ENCODE measurements at regions not wholly inside any gene's neighbourhood (a gene's known extent, or its start where the extent isn't known, plus 50 kb on each side); places are given as distances from the start of the nearest gene placed in this dataset.

DNA sequence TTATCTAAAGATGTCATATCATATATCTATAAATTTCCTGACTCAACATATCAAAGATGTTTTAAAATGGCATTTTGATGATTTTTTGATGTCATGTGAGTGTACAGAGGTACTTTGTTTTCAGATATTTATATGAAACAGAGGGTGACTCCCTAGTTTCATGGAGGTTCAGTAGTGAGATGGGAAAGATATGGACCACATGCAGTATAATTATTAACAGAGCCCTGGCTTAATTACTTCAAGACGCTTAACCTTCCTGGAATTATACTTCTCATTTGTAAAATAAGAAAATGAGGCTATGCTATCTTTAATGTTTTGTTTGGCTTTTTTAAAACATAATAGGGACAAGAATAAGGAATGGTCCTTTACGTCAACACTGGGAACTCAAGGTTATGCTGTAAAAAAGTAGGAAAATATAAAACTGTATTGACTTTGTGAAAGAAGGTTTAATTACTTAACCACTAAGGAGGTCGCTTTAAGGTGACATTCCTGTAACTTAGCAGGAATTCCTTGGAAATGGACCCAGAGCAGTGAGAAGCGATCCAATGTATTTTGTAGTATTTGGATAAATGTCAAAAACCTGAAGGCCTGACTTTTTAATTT, 821.0 kb upstream of the IGFBP3 start:
- Histone ChIP-seq H3K4me1 (ENCODE audit: control insufficient read depth in 2 of 2, insufficient read depth in 2 of 2, low read length in 1 of 2) (no peaks in the 10 kb centered on the region), H3K4me3 (ENCODE audit: low read depth in 1 of 2, low read length in 2 of 2) (no peak overlapping the region), H3K36me3 (ENCODE audit: control insufficient read depth in 2 of 2, insufficient read depth in 2 of 2, low read length in 1 of 2) (no peaks in the 10 kb centered on the region), H3K9me3 (ENCODE audit: control insufficient read depth in 2 of 2, insufficient read depth in 1 of 2, low read depth in 1 of 2, low read length in 1 of 2) (no peaks in the 10 kb centered on the region), H3K27ac (ENCODE audit: low read depth in 2 of 2, low read length in 1 of 2) (no peak overlapping the region), H3K27me3 (ENCODE audit: control insufficient read depth in 1 of 2, insufficient read depth in 2 of 2, low read length in 2 of 2) (no peaks in the 10 kb centered on the region)
- WGBS, 2 donors, result 77 to 85% methylated on average over 4 of the region's 4 CpGs

DNA sequence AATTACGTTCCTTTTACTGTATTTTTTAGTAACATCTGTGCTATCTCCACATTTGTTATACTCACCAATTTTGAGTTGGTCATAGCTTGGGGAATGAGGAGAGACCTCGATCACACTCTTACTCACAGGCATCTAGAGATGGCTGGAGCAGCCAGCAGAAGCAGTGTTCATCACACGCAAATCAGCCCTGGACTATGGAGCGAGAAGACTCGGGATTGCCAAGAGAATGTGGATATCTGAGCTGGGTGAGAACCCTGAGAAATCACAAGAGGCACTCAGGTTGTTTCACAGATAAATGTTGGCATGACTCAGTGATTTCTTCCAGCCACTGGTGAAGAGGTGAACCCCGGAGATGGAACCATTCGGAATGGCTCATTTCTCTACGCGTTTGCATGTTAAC, 820.1 kb upstream of the IGFBP3 start:
- Histone ChIP-seq H3K27ac (ENCODE audit: low read depth in 2 of 2, low read length in 1 of 2) (no peak overlapping the region), H3K4me3 (ENCODE audit: low read depth in 1 of 2, low read length in 2 of 2) (no peak overlapping the region), H3K9me3 (ENCODE audit: control insufficient read depth in 2 of 2, insufficient read depth in 1 of 2, low read depth in 1 of 2, low read length in 1 of 2) (no peaks in the 10 kb centered on the region), H3K4me1 (ENCODE audit: control insufficient read depth in 2 of 2, insufficient read depth in 2 of 2, low read length in 1 of 2) (no peaks in the 10 kb centered on the region), H3K27me3 (ENCODE audit: control insufficient read depth in 1 of 2, insufficient read depth in 2 of 2, low read length in 2 of 2) (no peaks in the 10 kb centered on the region), H3K36me3 (ENCODE audit: control insufficient read depth in 2 of 2, insufficient read depth in 2 of 2, low read length in 1 of 2) (no peaks in the 10 kb centered on the region)
- 93 to 94% methylated on average over 9 of the region's 9 CpGs for WGBS, 2 donors

DNA sequence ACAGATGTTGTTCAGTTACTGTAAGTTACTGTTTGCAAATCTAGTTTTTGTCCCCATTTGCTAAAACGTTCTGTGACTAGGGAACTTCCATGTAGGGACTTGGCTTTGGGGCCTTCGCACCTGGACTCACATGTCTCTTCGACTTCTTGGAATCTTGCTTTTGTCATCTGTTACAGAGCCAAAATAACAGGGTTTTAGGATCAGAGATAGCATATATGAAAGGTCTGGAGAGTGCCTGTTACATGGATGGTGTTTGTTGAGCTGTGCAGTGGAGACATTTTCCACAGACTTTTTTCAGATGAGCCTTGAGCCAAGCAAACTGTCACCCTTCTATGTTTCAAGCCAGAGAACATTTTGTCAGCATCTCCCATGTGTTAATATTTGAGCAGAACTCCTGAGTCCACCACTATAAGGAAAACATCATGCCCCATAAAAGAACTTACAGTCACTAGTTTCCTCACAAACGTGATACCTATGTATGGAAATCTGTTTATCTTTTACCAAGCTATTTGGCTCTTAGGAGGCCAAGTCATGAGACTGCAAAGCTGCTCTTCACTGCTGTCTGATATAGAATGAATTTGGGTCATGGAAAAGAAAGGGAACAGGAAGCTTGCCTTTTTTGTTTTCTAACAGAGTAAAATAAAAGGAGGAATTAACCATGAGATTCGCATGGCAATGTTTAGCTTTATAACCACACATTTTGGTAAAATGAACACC, 818.6 kb upstream of the IGFBP3 start:
- Histone ChIP-seq H3K4me1 (ENCODE audit: control insufficient read depth in 2 of 2, insufficient read depth in 2 of 2, low read length in 1 of 2) (no peaks in the 10 kb centered on the region), H3K27me3 (ENCODE audit: control insufficient read depth in 1 of 2, insufficient read depth in 2 of 2, low read length in 2 of 2) (no peaks in the 10 kb centered on the region), H3K27ac (ENCODE audit: low read depth in 2 of 2, low read length in 1 of 2) (no peak overlapping the region), H3K9me3 (ENCODE audit: control insufficient read depth in 2 of 2, insufficient read depth in 1 of 2, low read depth in 1 of 2, low read length in 1 of 2) (no peaks in the 10 kb centered on the region), H3K36me3 (ENCODE audit: control insufficient read depth in 2 of 2, insufficient read depth in 2 of 2, low read length in 1 of 2) (no peaks in the 10 kb centered on the region), H3K4me3 (ENCODE audit: low read depth in 1 of 2, low read length in 2 of 2) (no peak overlapping the region)
- WGBS, 2 donors, result 67 to 68% methylated on average over 5 of the region's 5 CpGs

GRCh38 chr7:46738796-46739195, 817.7 kb upstream of the IGFBP3 start:
- no peak overlapping the region for H3K27ac ChIP-seq (ENCODE audit: low read depth in 2 of 2, low read length in 1 of 2)
- no peak overlapping the region for H3K4me3 ChIP-seq (ENCODE audit: low read depth in 1 of 2, low read length in 2 of 2)
- no peaks in the 10 kb centered on the region for H3K36me3 ChIP-seq (ENCODE audit: control insufficient read depth in 2 of 2, insufficient read depth in 2 of 2, low read length in 1 of 2)
- no peaks in the 10 kb centered on the region for H3K4me1 ChIP-seq (ENCODE audit: control insufficient read depth in 2 of 2, insufficient read depth in 2 of 2, low read length in 1 of 2)
- 81 to 82% methylated on average over 5 of the region's 5 CpGs for WGBS, 2 donors
- H3K9me3 ChIP-seq (ENCODE audit: control insufficient read depth in 2 of 2, insufficient read depth in 1 of 2, low read depth in 1 of 2, low read length in 1 of 2), result no peaks in the 10 kb centered on the region
- no peaks in the 10 kb centered on the region for H3K27me3 ChIP-seq (ENCODE audit: control insufficient read depth in 1 of 2, insufficient read depth in 2 of 2, low read length in 2 of 2)

GRCh38 chr7:46738165-46738564, 817.1 kb upstream of the IGFBP3 start:
- WGBS, 2 donors, result 96 to 97% methylated on average over 5 of the region's 5 CpGs

DNA sequence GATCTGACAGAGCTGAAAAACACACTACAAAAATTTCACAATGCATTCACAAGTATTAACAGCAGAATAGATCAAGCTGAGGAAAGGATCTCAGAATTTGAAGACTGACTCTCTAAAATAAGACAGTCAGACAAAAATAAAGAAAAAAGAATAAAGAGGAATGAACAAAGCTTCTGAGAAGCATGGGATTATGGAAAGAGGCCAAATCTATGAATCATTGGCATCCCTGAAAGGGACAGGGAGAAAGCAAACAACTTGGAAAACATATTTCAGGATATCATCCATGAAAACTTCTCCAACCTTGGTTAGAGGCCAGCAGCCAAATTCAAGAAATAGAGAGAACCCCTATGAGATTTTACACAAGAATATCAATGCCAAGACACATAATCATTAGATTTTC, 804.8 kb upstream of the IGFBP3 start:
- no peaks in the 10 kb centered on the region for H3K36me3 ChIP-seq (ENCODE audit: control insufficient read depth in 2 of 2, insufficient read depth in 2 of 2, low read length in 1 of 2)
- H3K4me3 ChIP-seq (ENCODE audit: low read depth in 1 of 2, low read length in 2 of 2), result no peak overlapping the region
- no peaks in the 10 kb centered on the region for H3K27me3 ChIP-seq (ENCODE audit: control insufficient read depth in 1 of 2, insufficient read depth in 2 of 2, low read length in 2 of 2)
- no peaks in the 10 kb centered on the region for H3K4me1 ChIP-seq (ENCODE audit: control insufficient read depth in 2 of 2, insufficient read depth in 2 of 2, low read length in 1 of 2)
- no peak overlapping the region for H3K27ac ChIP-seq (ENCODE audit: low read depth in 2 of 2, low read length in 1 of 2)
- H3K9me3 ChIP-seq (ENCODE audit: control insufficient read depth in 2 of 2, insufficient read depth in 1 of 2, low read depth in 1 of 2, low read length in 1 of 2), result no peaks in the 10 kb centered on the region

More at GRCh38 chr7:46738165-46738564, 817.1 kb upstream of the IGFBP3 start:
- Histone ChIP-seq H3K4me1 (ENCODE audit: control insufficient read depth in 2 of 2, insufficient read depth in 2 of 2, low read length in 1 of 2) (no peaks in the 10 kb centered on the region), H3K9me3 (ENCODE audit: control insufficient read depth in 2 of 2, insufficient read depth in 1 of 2, low read depth in 1 of 2, low read length in 1 of 2) (no peaks in the 10 kb centered on the region), H3K36me3 (ENCODE audit: control insufficient read depth in 2 of 2, insufficient read depth in 2 of 2, low read length in 1 of 2) (no peaks in the 10 kb centered on the region), H3K4me3 (ENCODE audit: low read depth in 1 of 2, low read length in 2 of 2) (no peak overlapping the region), H3K27me3 (ENCODE audit: control insufficient read depth in 1 of 2, insufficient read depth in 2 of 2, low read length in 2 of 2) (no peaks in the 10 kb centered on the region), H3K27ac (ENCODE audit: low read depth in 2 of 2, low read length in 1 of 2) (no peak overlapping the region)

DNA sequence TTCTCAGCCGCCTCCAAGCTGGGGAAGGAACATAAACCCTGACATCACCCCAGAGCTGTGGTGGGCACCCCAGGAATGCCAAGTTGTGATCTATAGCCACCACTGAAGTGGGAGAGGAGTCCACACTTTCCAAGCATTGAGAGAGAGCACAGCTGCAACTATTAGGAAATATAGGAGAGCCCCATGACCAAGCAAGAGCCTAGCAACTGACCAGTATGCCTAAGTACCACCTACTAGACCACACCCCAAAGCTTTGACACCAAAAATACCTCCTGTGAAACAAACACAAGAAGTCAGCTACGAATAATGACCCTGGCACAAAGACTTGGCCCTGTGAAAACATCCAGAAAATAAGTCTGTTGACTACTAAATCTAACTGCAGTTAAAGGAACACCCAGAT, 804.1 kb upstream of the IGFBP3 start:
- WGBS, 2 donors, result 84% methylated on average over 2 of the region's 2 CpGs
- Histone ChIP-seq H3K9me3 (ENCODE audit: control insufficient read depth in 2 of 2, insufficient read depth in 1 of 2, low read depth in 1 of 2, low read length in 1 of 2) (no peaks in the 10 kb centered on the region), H3K4me3 (ENCODE audit: low read depth in 1 of 2, low read length in 2 of 2) (no peak overlapping the region), H3K36me3 (ENCODE audit: control insufficient read depth in 2 of 2, insufficient read depth in 2 of 2, low read length in 1 of 2) (no peaks in the 10 kb centered on the region), H3K4me1 (ENCODE audit: control insufficient read depth in 2 of 2, insufficient read depth in 2 of 2, low read length in 1 of 2) (no peaks in the 10 kb centered on the region), H3K27ac (ENCODE audit: low read depth in 2 of 2, low read length in 1 of 2) (no peak overlapping the region), H3K27me3 (ENCODE audit: control insufficient read depth in 1 of 2, insufficient read depth in 2 of 2, low read length in 2 of 2) (no peaks in the 10 kb centered on the region)

DNA sequence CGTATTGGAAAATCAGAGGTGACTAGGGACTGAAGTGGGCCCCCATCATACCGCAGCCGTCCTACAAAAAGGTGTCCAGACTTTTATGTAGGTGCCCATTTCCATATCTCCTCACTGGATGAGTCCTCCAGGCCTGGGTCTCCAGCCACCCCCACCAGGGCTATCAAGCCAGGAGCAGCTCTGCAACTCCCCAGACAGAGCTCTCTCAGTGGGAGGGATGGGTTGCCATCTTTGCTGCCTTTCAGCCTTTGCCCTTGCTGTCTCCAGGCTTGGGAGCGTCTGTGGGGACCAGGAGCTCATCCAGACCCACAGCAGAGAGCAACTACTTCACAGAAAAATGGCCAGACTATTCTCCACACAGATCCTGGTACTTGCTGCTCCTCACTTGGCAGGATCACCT, 802.7 kb upstream of the IGFBP3 start:
- 93 to 96% methylated on average over 4 of the region's 4 CpGs for WGBS, 2 donors
- Histone ChIP-seq H3K4me3 (ENCODE audit: low read depth in 1 of 2, low read length in 2 of 2) (no peak overlapping the region), H3K4me1 (ENCODE audit: control insufficient read depth in 2 of 2, insufficient read depth in 2 of 2, low read length in 1 of 2) (no peaks in the 10 kb centered on the region), H3K27ac (ENCODE audit: low read depth in 2 of 2, low read length in 1 of 2) (no peak overlapping the region), H3K27me3 (ENCODE audit: control insufficient read depth in 1 of 2, insufficient read depth in 2 of 2, low read length in 2 of 2) (no peaks in the 10 kb centered on the region), H3K36me3 (ENCODE audit: control insufficient read depth in 2 of 2, insufficient read depth in 2 of 2, low read length in 1 of 2) (no peaks in the 10 kb centered on the region), H3K9me3 (ENCODE audit: control insufficient read depth in 2 of 2, insufficient read depth in 1 of 2, low read depth in 1 of 2, low read length in 1 of 2) (no peaks in the 10 kb centered on the region)

GRCh38 chr7:46723003-46723402, 801.9 kb upstream of the IGFBP3 start:
- no peaks in the 10 kb centered on the region for H3K27me3 ChIP-seq (ENCODE audit: control insufficient read depth in 1 of 2, insufficient read depth in 2 of 2, low read length in 2 of 2)
- no peaks in the 10 kb centered on the region for H3K9me3 ChIP-seq (ENCODE audit: control insufficient read depth in 2 of 2, insufficient read depth in 1 of 2, low read depth in 1 of 2, low read length in 1 of 2)
- H3K27ac ChIP-seq (ENCODE audit: low read depth in 2 of 2, low read length in 1 of 2), result no peak overlapping the region
- H3K4me1 ChIP-seq (ENCODE audit: control insufficient read depth in 2 of 2, insufficient read depth in 2 of 2, low read length in 1 of 2), result no peaks in the 10 kb centered on the region
- no peak overlapping the region for H3K4me3 ChIP-seq (ENCODE audit: low read depth in 1 of 2, low read length in 2 of 2)
- no peaks in the 10 kb centered on the region for H3K36me3 ChIP-seq (ENCODE audit: control insufficient read depth in 2 of 2, insufficient read depth in 2 of 2, low read length in 1 of 2)
- 79 to 80% methylated on average over 7 of the region's 7 CpGs for WGBS, 2 donors

- H3K36me3 ChIP-seq (ENCODE audit: control insufficient read depth in 2 of 2, insufficient read depth in 2 of 2, low read length in 1 of 2), result no peaks in the 10 kb centered on the region
- no peaks in the 10 kb centered on the region for H3K27me3 ChIP-seq (ENCODE audit: control insufficient read depth in 1 of 2, insufficient read depth in 2 of 2, low read length in 2 of 2)
- no peaks in the 10 kb centered on the region for H3K9me3 ChIP-seq (ENCODE audit: control insufficient read depth in 2 of 2, insufficient read depth in 1 of 2, low read depth in 1 of 2, low read length in 1 of 2)
- H3K27ac ChIP-seq (ENCODE audit: low read depth in 2 of 2, low read length in 1 of 2), result no peak overlapping the region
- H3K4me1 ChIP-seq (ENCODE audit: control insufficient read depth in 2 of 2, insufficient read depth in 2 of 2, low read length in 1 of 2), result no peaks in the 10 kb centered on the region
- H3K4me3 ChIP-seq (ENCODE audit: low read depth in 1 of 2, low read length in 2 of 2), result no peak overlapping the region
- 56 to 93% methylated on average over 2 of the region's 2 CpGs for WGBS, 2 donors
Observed at GRCh38 chr7:46720761-46721160, 799.7 kb upstream of the IGFBP3 start.

Measured in esophagus (tissue), 2 donors.